ENCODE measurements at regions not wholly inside any gene's neighbourhood (a gene's known extent, or its start where the extent isn't known, plus 50 kb on each side); places are given as distances from the start of the nearest gene placed in this dataset.

DNA sequence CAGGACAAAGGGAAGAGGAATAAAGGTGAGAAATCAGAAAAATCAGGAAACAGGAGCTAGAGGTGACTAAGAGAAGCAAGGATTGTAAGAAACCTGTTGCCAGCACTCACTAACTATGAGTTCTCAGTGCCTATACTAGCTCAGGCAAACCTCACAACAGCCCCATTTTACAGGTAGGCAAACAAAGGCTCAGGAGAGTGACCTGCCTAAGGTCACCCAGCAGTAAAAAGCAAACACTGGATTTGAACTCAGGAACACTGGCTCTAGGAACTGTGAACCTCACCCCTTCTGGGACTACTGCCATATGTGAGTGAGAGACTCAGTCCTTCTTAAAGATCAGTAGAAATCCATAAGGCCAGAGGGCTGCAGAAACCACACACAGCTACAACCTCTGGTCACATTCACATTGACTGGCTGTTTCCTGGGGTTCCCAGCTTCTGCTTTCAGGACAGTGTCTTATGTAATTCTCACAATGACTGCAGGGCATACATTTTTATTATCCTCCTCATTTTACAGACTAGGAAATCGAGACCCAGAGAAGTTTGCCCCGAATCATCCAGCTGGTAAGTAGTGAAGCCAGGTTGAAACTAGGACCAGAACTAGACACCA, 80.7 kb upstream of the MAFB start:
- TF ChIP-seq TARDBP (CRISPR knock-in tag; IDR thresholded peaks at IDR 0.05) (no peak), SMC3 (IDR thresholded peaks at IDR 0.05; ENCODE audit: low read length) (no peak), HDAC6 (IDR thresholded peaks at IDR 0.05; ENCODE audit: low read depth, low read length) (no peak), CEBPB (IDR thresholded peaks at IDR 0.05; ENCODE audit: borderline replicate concordance, low read depth, low read length) (no peak), EP300 (IDR thresholded peaks at IDR 0.05; ENCODE audit: low read depth in 2 of 2, low read length in 2 of 2) (no peak), EP300 (CRISPR knock-in tag; IDR thresholded peaks at IDR 0.05; ENCODE audit: borderline replicate concordance) (no peak), BRCA1 (CRISPR knock-in tag; IDR thresholded peaks at IDR 0.05) (no peak), POLR2A (IDR thresholded peaks at IDR 0.05; ENCODE audit: insufficient read depth in 1 of 2, low read depth in 2 of 2, low read length in 2 of 2) (no peak), JUND (CRISPR knock-in tag; IDR thresholded peaks at IDR 0.05) (no peak), FOXP1 (IDR thresholded peaks at IDR 0.05) (no peak), FOXP1 (CRISPR knock-in tag; IDR thresholded peaks at IDR 0.05) (no peak)
- TF ChIP-seq, protein P1, sequence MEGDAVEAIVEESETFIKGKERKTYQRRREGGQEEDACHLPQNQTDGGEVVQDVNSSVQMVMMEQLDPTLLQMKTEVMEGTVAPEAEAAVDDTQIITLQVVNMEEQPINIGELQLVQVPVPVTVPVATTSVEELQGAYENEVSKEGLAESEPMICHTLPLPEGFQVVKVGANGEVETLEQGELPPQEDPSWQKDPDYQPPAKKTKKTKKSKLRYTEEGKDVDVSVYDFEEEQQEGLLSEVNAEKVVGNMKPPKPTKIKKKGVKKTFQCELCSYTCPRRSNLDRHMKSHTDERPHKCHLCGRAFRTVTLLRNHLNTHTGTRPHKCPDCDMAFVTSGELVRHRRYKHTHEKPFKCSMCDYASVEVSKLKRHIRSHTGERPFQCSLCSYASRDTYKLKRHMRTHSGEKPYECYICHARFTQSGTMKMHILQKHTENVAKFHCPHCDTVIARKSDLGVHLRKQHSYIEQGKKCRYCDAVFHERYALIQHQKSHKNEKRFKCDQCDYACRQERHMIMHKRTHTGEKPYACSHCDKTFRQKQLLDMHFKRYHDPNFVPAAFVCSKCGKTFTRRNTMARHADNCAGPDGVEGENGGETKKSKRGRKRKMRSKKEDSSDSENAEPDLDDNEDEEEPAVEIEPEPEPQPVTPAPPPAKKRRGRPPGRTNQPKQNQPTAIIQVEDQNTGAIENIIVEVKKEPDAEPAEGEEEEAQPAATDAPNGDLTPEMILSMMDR (CRISPR knock-in tag; IDR thresholded peaks at IDR 0.05), result no peak
- TF ChIP-seq, protein P2, sequence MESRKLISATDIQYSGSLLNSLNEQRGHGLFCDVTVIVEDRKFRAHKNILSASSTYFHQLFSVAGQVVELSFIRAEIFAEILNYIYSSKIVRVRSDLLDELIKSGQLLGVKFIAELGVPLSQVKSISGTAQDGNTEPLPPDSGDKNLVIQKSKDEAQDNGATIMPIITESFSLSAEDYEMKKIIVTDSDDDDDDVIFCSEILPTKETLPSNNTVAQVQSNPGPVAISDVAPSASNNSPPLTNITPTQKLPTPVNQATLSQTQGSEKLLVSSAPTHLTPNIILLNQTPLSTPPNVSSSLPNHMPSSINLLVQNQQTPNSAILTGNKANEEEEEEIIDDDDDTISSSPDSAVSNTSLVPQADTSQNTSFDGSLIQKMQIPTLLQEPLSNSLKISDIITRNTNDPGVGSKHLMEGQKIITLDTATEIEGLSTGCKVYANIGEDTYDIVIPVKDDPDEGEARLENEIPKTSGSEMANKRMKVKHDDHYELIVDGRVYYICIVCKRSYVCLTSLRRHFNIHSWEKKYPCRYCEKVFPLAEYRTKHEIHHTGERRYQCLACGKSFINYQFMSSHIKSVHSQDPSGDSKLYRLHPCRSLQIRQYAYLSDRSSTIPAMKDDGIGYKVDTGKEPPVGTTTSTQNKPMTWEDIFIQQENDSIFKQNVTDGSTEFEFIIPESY (CRISPR knock-in tag; IDR thresholded peaks at IDR 0.05), result no peak
